OCI-LY1 (cell line): ENCODE measurements at regions not wholly inside any gene's neighbourhood (a gene's known extent, or its start where the extent isn't known, plus 50 kb on each side); places are given as distances from the start of the nearest gene placed in this dataset.

Experiments used
- H2AFZ ChIP-seq: fragments of 200-600 bp; sonication (generic), shearing (Covaris generic); 2 replicates; pipeline ENCODE4 v1.6.0; 2014; ENCODE audit warnings: antibody characterized with exemption, mild to moderate bottlenecking, low read length
- H3F3A ChIP-seq: fragments of 200-600 bp; sonication (generic), shearing (Covaris generic); 2 replicates; pipeline ENCODE4 v1.6.0; 2014; ENCODE audit warnings: mild to moderate bottlenecking, antibody characterized with exemption, low read length, moderate library complexity; ENCODE audit not compliant: insufficient read depth
- H3K27ac ChIP-seq: fragments of 200-600 bp; sonication (generic); 2 replicates; pipeline ENCODE4 v1.5.1; 2014; ENCODE audit warnings: low read length, mixed run types, mild to moderate bottlenecking, low read depth; ENCODE audit not compliant: poor library complexity, severe bottlenecking
- H3K27me3 ChIP-seq: fragments of 200-600 bp; sonication (generic); 2 replicates; pipeline ENCODE4 v1.6.0; 2014; ENCODE audit warnings: antibody characterized with exemption, mild to moderate bottlenecking, low read length, moderate library complexity; ENCODE audit not compliant: insufficient read depth
- H3K36me3 ChIP-seq: fragments of 200-600 bp; sonication (generic); 2 replicates; pipeline ENCODE4 v1.6.1; 2014; ENCODE audit warnings: mild to moderate bottlenecking, antibody characterized with exemption, low read length, moderate library complexity, mixed read lengths; ENCODE audit not compliant: insufficient read depth
- H3K4me1 ChIP-seq: fragments of 200-600 bp; sonication (generic); 2 replicates; pipeline ENCODE4 v1.5.1; 2014; ENCODE audit warnings: mild to moderate bottlenecking, low read length, moderate library complexity; ENCODE audit not compliant: insufficient read depth, severe bottlenecking
- H3K4me2 ChIP-seq: fragments of 200-600 bp; sonication (generic), shearing (Covaris generic); 2 replicates; pipeline ENCODE4 v1.6.1; 2014; ENCODE audit warnings: low read length
- H3K4me3 ChIP-seq: fragments of 200-600 bp; sonication (generic); 2 replicates; pipeline ENCODE4 v1.5.1; 2014; ENCODE audit warnings: low read length, low read depth, mild to moderate bottlenecking, mixed read lengths; ENCODE audit not compliant: poor library complexity, severe bottlenecking
- H3K79me2 ChIP-seq: fragments of 200-600 bp; shearing (Covaris generic); 2 replicates; pipeline ENCODE4 v1.6.1; 2016; ENCODE audit warnings: mixed run types, low read length, mixed read lengths; ENCODE audit not compliant: insufficient read depth
- H3K9ac ChIP-seq: fragments of 200-600 bp; sonication (generic), shearing (Covaris generic); 2 replicates; pipeline ENCODE4 v1.6.1; 2014; ENCODE audit warnings: mild to moderate bottlenecking, low read length, mixed read lengths
- H3K9me2 ChIP-seq: fragments of 200-600 bp; sonication (generic), shearing (Covaris generic); 2 replicates; pipeline ENCODE4 v1.6.1; 2014; ENCODE audit warnings: low read depth, mild to moderate bottlenecking, low read length, mixed read lengths
- H3K9me3 ChIP-seq: fragments of 200-600 bp; shearing (Covaris generic); 2 replicates; pipeline ENCODE4 v1.6.1; 2014; ENCODE audit warnings: low read length, mixed read lengths
- H4K20me1 ChIP-seq: fragments of 200-600 bp; sonication (generic), shearing (Covaris generic); 2 replicates; pipeline ENCODE4 v1.6.0; 2016; ENCODE audit warnings: mild to moderate bottlenecking, low read length; ENCODE audit not compliant: insufficient read depth
- CTCF ChIP-seq: fragments of 200-600 bp; sonication (generic), shearing (Covaris generic); IDR thresholded peaks from 2 replicates; pipeline ENCODE4 v1.5.1; 2017; ENCODE audit warnings: mild to moderate bottlenecking, antibody characterized with exemption, low read length, moderate library complexity, mixed read lengths
- EZH2 ChIP-seq: fragments of 200-600 bp; sonication (generic), shearing (Covaris generic); IDR thresholded peaks from 2 replicates; pipeline ENCODE4 v1.8.0; 2017; ENCODE audit warnings: borderline replicate concordance, mixed run types, mild to moderate bottlenecking, antibody characterized with exemption, low read length, moderate library complexity, mixed read lengths

DNA sequence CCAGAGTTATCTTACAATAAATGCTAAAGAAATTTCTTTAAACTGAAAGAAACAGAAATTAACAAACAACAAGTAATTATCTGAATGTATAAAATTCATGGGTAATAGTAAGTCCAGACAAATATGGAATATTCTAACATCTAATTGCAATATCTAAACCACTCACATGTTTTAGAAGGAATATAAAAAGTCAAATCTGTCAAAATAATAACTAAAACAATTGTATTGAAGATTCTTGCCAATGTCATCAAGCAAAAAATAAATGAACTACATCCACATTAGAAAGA is 942.9 kb upstream of the PCDH20 start:
- TF ChIP-seq EZH2: no peak
- no peak for TF ChIP-seq CTCF
- Histone ChIP-seq H3K27ac (no peak overlapping the region), H3K9me3 (no peaks in the 10 kb centered on the region), H3K9me2 (no peaks in the 10 kb centered on the region), H3K9ac (no peak overlapping the region), H3K36me3 (no peaks in the 10 kb centered on the region), H2AFZ (no peak overlapping the region), H3K4me2 (no peak overlapping the region), H4K20me1 (no peaks in the 10 kb centered on the region), H3K4me3 (no peak overlapping the region), H3F3A (0 out of 2 replicates have a peak, but pooled peaks cover 7% of the 10 kb centered on the region), H3K79me2 (no peaks in the 10 kb centered on the region), H3K4me1 (peaks cover 30% of the 10 kb centered on the region), H3K27me3 (no peaks in the 10 kb centered on the region)

DNA sequence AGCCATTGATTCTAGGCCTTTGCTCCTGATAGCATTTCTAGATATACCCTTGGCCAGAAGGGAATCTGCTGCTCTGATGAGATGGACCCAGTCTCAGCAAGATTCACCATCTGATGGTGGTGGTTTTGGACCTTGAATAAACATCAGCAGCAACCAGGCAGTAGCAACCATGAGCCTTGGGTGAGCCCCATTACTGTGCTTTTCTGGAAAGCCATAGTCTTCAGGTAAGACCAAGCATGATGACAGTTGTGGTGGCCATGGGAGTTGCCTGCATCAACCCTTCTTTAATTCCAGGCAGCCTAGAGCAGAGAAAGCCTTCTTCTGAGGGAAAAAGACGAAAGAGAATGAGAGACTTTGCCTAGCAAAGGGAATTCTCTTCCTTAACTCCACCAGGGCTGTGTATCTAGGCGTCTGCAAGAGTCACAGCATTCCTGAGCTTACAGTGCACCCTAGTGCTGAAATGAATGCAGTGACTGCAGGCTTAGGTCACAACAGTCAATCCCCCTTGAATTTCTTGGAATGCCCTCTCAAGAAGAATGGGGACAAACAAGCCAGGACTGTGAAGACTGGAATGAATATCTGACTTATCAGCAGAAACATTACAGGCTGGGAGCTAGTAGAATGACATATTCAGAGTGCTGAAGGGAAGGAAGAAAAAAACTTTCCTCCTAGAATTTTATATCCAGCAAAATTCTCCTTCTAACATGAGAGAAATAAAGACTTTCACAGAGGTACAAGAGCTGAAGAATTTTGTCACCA is 942.4 kb upstream of the PCDH20 start:
- peak; percentile 77 for TF ChIP-seq CTCF
- no peak for TF ChIP-seq EZH2
- no peaks in the 10 kb centered on the region for H3K9me3 ChIP-seq
- no peaks in the 10 kb centered on the region for H4K20me1 ChIP-seq
- no peak overlapping the region for H3K9ac ChIP-seq
- no peak overlapping the region for H3K4me2 ChIP-seq
- peaks cover 30% of the 10 kb centered on the region for H3K4me1 ChIP-seq
- no peaks in the 10 kb centered on the region for H3K79me2 ChIP-seq
- no peak overlapping the region for H3K27ac ChIP-seq
- H2AFZ ChIP-seq: no peak overlapping the region
- H3K27me3 ChIP-seq: no peaks in the 10 kb centered on the region
- H3K9me2 ChIP-seq: no peaks in the 10 kb centered on the region
- H3K36me3 ChIP-seq: no peaks in the 10 kb centered on the region
- 0 out of 2 replicates have a peak, but pooled peaks cover 7% of the 10 kb centered on the region for H3F3A ChIP-seq
- no peak overlapping the region for H3K4me3 ChIP-seq

DNA sequence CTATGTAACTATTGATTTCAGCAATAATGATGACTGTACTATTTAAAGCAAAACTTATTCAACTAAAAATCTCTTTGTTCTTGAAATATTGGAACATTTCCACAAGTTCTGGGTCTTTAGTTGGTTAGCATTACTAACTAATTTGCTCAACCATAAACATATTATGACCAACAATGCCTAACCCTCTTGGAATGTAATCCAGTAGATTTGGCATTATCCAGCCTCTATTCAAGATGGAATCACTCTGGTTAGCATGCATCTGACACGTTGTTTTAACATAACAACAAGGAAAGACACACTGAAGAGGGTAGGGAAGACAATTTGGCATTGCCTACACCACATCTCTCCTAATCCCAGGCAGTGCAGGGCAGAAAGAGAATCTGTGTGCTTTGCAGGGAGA is 941.3 kb upstream of the PCDH20 start:
- H2AFZ ChIP-seq: peak overlapping the region; percentile 96; the same call in 1 of the 2 replicates
- no peak overlapping the region for H3K27ac ChIP-seq
- H3K4me2 ChIP-seq: no peak overlapping the region
- H3K27me3 ChIP-seq: no peaks in the 10 kb centered on the region
- H3K9me3 ChIP-seq: no peaks in the 10 kb centered on the region
- peaks cover 30% of the 10 kb centered on the region for H3K4me1 ChIP-seq
- no peaks in the 10 kb centered on the region for H4K20me1 ChIP-seq
- no peaks in the 10 kb centered on the region for H3K36me3 ChIP-seq
- no peak overlapping the region for H3K4me3 ChIP-seq
- TF ChIP-seq CTCF (no peak), EZH2 (no peak)
- H3F3A ChIP-seq: 0 out of 2 replicates have a peak, but pooled peaks cover 7% of the 10 kb centered on the region
- H3K79me2 ChIP-seq: no peaks in the 10 kb centered on the region
- H3K9ac ChIP-seq: no peak overlapping the region
- H3K9me2 ChIP-seq: no peaks in the 10 kb centered on the region
